ENCODE measurements at regions not wholly inside any gene's neighbourhood (a gene's known extent, or its start where the extent isn't known, plus 50 kb on each side); places are given as distances from the start of the nearest gene placed in this dataset.

DNA sequence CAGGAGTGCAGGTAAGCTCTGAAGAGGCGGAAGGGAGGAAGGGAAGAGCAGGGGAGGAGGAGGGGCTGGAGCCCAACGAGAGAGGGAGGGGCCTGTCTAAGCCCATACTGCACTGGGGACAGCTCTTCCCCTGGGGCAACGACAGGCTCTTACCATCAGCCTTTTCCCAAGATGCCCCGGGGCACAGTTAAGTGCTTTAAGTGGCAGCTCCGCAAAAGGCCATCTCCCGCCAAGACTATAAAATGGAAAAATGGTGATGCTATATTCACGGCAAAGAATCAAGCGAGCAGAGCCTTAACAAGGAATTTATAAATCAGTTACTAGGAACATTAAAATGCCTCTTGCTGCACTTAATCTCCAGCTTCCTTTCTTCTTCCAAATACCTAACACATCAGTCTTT, 110.2 kb upstream of the NLRP1 start:
- no peak for DNase-seq (ENCODE audit: low spot score)

DNA sequence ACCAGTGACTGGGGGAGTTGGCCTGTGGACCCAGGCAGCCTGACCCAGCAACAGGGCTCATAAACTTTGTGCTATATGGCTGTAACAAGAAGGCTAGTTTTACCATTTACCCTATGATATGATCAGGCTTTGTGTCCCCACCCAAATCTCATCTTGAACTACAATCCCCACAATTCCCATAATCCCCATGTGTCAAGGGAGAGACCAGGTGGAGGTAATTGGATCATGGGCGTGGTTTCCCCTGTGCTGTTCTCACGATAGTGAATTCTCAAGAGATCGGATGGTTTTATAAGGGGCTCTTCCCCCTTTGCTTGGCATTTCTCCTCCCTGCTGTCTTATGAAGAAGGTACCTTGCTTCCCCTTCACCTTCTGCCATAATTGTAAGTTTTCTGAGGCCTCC, 111.2 kb upstream of the NLRP1 start:
- DNase-seq (ENCODE audit: low spot score): no peak

DNA sequence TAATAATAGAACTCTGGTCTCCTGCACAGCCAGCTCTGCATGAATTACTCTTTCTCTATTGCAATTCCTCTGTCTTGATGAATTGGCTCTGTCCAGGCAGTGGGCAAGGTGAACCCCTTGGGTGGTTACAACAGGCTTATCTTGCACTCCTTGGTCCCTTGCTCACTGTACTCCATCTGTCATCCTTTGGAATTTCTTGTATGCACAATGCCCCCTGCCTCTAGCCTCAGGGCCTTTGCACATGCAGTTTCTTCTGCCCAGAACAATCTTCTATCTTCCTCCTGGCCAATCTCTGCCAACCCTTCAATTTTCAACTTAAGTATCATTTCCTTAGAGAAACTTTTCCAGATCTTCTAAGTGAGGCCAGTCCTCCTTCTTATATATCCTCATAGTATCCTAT, 114.7 kb upstream of the NLRP1 start:
- DNase-seq (ENCODE audit: low spot score): no peak

DNA sequence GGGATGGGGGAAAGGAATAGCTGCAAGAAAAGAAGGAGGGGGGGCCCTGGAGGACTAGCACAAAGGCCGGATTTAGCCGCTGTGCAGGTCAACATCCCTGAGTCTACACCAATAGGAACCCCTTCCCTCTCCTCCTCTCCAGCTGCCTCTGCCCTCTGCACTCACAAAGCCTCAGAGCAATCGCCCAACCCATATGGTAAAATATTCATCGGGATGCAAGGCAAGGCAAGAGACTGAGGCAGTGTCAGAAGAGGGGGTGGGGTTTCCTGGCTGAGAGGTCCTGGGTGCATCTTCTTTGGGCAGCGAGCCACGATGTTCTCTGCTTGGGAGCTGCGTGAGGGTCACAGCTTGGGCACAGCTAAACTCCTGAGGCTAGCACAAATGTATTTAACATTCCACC, 115.5 kb upstream of the NLRP1 start:
- no peak for DNase-seq (ENCODE audit: low spot score)

DNA sequence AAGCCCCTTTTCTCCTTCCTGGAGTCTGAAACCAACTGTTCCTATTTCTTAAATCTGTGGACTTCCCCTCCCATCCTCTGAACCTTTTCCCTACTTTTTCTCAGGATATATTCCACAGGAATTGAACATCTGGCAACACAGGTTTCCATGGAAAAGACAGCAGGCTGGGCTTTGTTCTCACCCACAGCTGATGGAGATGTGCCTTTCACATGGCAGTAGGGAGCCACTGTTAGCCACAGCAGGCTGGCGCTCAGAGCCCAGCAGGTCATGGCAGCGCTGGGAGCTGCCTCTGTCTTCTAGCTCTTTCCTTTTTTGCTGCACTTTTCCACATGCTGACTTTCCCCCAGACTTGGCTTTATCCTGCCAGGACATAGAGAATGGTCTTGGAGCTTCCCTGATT, 116.4 kb upstream of the NLRP1 start:
- no peak for DNase-seq (ENCODE audit: low spot score)

DNA sequence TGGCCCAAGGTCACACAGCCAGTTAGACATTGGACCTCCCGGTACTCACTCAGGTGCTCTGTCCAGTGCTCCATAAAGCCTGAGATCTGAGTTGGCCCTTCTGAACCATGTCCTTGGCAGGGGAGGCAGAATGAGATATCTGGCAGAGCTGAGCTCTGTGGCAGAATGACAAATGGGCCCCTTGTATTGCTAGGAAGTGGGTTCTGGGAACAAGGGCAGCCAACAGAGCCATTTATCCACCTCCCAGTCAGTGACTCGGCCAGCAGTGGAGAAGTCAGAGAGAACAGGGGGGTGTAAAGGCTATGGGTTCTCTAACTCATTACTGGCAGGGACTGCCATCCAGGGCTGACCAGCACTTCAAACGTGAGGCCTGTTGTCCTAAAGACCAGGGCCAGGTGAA, 117.1 kb upstream of the NLRP1 start:
- peak; percentile 28 for DNase-seq (ENCODE audit: low spot score)

DNA sequence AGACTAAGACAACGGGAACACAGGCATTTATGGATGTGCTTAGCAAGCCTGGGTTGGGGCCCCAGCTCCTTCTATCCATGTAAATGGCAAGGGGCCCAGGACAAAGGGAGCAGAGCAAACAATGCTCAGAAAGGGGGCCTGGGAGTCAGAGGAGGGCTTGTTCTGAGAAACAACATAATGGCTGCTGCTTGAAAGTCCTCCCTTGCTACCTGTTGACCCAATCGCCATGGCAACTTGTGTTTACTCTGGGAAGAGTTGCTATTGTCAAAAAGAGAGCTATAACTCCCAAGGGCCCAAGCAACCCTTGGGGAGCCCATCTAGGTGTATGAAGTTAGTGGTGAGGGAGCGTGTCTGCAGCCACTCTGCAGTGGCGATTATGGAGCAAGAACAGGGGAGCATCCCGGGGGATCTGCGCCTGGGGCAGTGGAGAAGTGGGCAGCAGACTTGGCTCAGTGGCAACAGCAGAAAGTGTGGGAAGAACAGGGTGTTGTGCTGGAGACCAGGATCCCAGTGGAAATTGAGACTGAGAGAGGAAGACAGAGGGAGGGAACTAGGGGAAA, 118.7 kb upstream of the NLRP1 start:
- no peak for DNase-seq (ENCODE audit: low spot score)

DNA sequence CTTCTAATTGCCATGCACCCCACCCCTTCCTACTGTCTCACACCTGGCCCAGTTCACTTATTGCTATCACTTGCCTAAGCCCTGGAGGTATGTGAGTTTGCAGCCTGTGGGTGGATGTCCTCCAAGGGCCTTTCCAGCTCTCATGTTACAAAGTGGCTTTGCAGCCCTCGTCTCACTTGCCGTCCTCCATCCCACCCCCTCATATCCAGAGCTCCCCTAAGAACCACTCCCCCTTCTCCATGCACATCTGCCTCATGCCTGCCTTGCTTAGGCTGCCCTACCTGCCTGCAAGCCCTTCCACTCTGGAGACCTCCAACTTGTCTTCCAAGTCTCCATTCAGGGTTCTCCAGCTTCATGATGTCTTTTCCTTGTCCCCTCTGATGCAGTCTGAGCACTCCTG, 119.4 kb upstream of the NLRP1 start:
- DNase-seq (ENCODE audit: low spot score): no peak

DNA sequence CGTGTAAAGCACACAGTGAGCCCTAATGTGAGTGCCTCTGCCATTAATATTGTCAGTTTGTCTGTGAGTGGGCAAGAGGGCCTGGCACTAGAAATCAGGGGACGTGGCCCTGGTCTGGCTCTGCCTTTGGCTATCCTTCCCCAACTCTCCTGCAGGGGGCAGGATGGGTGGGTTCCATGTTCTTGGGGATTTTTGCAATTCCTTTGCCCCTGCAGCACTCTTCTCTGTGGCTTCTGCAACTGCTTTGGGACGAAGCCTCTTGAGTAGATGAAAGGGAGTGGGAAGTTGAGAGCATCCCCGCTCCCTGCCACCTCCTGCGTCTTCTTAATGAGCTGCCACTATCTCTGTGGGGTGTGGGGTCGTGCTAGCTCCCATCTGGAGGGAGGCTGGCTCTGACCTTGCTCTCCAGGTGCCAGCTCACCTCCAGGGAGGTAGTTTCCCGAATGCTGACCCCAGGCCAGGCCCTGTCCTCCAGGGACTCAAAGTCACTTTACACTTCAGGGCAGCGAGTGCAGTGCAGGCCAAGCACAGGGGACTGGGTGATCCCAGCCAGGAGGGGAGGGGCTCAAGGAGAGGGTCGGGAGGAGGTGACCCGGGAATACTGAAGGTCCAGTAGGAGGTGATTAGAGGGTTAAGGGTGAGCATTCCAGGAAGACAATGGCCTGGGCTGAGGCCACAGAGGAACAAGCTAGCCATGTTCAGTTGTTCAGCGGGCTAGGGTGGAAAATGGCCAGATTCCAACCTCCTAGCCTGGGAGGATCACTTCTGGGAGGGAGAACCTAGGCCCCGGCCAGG, 121.0 kb upstream of the NLRP1 start:
- no peak for DNase-seq (ENCODE audit: low spot score)

DNA sequence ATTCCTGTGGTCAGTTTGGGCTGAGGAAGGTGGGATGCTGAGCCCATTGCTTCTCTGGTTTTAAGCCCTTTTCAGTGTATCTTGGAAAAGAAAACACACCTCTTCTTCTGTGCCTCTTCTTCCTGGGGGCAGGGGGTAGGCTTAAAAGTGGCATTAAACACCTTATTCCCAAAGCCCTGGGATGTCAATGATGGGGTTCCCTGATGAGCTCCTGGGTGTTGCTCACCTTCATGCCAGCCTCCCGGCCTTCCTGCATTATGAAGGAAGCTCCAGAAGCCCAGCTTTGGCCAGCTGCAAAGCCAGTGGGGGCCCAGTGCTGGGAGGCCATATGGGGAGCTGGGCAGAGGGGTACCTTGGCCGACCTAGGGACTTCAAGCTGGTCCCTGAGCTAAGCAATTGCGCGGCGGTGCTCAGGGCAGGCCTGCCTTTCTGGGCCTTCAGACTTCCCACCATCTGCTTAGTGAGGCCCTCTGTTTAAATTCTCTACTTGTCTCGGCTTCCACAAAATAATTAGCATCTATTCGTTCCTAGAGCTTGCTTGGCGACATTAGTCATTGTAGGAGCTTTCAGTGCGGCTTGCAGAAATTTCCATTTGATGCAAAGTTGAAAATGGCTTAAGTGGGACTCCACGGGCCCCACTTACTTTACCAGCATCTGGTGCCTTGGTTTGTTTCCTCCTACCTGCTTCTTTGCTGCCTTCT, 121.7 kb upstream of the NLRP1 start:
- no peak for DNase-seq (ENCODE audit: low spot score)

DNA sequence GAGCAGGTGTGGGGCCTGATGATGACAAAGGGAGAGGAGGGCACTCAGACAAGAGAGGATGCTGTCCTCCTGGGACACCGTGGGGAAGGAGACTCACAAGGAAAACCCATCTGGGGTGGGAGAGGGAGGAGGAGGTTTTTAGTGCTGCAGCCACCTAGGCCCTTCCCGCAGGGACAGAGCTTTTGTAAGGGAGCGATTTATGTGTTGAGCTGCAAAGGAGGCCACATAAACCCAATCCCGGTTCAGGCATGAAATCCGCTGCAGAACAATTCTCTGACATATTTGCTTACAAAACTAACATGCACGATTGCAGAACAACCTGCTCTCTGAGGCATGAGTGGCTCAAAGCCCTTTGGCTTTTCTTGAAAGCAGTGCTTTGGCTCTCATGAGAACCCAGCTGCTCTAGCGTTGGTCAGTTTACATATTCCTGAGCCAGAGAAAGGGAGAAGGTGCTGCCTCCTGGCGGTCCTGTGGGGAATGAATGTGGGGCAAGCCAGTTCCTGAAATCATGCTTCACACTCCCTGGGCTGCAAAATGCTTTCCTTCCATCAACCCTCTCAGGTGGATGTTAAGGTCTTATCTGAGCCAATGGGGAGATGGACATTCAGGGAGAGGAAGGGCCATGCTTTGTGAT, 122.4 kb upstream of the NLRP1 start:
- peak; percentile 87 for DNase-seq (ENCODE audit: low spot score)

DNA sequence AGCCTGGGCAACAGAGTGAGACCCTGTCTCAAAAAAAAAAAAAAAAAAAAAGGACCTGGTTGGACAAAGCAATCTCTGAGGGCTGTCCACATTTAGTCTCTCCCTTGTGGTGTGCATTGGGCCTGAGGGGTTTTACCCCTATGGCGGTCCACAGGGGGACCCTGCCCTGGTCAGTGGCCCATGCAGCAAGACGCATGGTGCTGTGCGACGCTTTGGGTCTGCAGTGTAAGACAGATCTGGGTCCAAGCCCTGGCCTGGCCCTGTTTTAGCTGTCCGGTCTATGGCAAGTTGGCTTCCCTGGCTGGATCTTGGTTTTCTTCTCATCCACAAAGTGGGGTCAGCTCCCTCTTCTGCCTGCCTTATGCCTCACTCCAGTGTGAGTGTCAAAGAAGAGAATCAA, 123.2 kb upstream of the NLRP1 start:
- DNase-seq (ENCODE audit: low spot score): no peak

DNA sequence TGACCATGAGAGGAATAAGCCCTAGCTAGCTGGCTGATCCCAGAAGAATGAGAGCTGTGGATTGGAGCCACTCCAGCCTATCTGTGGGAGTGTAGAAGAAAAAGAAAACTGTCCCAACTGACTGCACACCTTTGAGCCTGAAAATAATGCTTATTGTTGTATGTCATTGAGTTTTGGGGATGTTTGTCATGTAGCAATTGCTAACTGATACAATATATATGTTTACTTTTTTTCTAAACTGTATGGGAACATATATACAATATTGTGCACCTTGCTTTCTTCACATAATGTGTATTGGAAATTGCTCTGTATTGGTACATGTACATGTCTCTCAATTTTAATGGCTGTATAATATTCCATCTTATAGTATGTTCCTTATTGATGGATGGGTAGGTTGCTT, 124.0 kb upstream of the NLRP1 start:
- no peak for DNase-seq (ENCODE audit: low spot score)

DNA sequence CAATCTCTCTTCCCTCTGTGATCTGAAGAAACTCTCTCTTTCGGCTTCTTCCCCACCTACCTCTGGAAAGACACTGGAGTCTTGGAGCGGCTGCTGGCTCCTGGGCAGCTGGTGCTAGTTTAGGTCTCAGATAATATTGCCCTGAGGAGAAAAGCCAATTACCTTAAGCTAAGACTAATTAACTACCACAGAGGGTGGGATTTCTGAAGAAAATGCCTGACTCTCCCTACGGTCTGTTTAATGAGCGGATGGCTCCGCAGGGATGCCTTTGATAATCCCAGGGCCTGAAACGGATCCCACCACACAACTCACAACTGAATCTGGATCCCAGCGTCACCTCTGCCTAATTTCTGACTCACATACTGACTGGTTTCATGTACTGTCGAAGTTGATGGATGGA, 127.0 kb upstream of the NLRP1 start:
- DNase-seq (ENCODE audit: low spot score): no peak

DNA sequence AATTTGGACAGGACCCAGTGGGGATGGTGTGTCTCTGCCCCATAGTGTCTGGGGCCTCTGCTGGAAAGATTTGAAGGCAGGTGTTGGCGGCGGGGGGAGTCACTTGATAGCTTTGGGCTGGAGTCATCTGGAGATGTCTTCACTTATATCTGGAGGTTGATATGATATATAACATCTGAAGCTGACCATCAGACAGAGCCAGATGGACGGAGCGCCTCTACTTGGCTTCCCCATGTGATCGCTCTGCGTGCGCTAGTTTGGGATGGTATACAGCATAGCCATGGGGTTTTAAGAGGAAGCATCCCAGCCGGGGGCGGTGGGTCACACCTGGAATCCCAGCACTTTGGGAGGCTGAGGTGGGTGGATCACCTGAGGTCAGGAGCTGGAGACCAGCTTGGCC, 130.7 kb upstream of the NLRP1 start:
- no peak for DNase-seq (ENCODE audit: low spot score)

DNA sequence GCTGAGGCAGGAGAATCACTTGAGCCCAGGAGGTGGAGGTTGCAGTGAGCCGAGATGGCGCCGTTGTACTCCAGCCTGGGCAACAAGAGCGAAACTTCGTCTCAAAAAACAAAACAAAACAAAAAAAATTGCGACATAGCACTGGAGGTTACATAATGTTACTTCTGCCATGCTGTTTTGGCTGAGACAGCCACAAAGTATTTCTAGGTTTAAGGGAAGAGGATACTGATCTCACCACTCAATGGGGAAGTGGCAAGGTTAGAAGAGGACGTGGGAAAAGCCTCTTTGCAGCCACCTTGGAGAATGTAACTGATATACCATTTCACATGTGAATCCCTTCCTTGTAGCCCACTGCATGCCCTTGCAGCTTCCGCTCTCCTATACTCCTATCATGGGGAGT, 131.2 kb upstream of the NLRP1 start:
- peak; percentile 61 for DNase-seq (ENCODE audit: low spot score)

DNA sequence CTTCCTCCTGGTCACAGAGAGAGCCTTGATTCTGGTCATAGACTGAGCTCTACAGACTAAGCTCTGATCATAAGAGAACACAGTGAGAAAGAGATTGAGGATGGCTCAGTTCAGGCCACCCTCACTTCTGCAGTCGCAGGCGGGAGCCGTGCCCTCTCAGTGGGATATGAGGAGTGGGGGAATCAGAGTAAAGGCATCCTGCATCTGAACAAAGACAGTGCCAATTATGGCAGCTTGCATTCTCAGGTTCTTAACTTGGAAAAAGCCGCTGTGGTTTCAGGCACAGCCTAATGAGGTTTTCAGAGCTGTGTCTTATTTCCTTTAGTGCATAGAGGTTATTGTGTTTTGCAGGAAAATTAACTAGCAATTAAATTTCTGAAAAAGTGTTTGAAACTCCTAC, 134.4 kb upstream of the NLRP1 start:
- DNase-seq (ENCODE audit: low spot score): no peak

DNA sequence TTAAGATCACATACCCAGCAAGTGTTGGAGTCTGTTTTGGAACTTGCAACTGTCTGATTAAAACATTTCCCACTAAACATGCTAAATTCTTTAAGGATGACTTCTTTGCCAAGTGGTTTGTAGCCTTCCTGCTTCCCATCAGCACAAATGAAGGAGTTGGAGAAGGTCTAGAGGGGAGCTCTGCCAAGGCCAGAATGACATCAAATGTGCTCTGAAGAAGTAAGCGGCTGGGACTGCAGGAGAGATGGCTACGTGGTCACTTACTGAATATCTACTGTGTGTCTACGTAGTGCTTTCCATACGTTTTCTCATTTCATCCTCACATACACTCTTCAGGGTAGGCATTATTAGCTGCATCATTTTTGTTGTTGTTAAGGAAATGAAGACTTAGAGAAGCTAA, 135.7 kb upstream of the NLRP1 start:
- no peak for DNase-seq (ENCODE audit: low spot score)

DNA sequence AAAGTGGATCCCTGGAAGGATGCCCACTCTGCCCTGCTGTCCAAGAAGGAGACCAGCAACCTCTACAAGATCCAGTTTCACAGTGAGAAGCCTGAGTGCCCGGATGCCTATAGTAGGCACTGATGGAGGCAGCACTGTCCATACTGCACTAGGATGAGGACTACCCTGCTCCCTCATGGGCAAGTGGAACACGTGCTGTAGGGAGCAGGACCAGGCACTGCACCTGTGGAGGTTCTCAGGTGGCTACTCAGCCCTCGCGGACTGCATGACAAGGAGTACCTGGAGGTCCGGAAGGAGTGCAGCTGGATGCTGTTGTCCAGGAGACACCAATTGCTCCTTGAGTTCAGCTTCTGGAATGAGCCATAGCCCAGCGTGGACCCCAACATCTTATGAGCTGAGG, 146.1 kb upstream of the NLRP1 start:
- DNase-seq (ENCODE audit: low spot score): no peak

DNA sequence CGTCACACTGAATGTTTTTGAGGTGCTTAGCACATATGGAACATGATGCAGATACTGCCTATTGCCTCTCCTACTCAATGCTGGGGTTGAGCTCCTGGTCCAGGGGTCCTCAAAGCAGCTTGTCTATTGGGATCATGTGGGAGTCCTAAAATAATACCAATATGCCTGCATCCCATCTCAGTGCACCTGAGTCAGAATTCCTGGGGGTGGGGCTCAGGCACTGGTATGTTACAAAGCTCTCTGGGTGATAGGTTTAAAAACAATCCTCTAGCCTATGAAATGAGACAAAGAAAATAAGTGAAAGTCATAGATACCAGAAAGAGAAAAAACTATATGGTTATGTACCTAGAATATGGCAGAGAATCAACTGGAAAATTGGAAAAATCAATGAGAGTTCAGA, 156.6 kb upstream of the NLRP1 start:
- no peak for DNase-seq (ENCODE audit: low spot score)

DNA sequence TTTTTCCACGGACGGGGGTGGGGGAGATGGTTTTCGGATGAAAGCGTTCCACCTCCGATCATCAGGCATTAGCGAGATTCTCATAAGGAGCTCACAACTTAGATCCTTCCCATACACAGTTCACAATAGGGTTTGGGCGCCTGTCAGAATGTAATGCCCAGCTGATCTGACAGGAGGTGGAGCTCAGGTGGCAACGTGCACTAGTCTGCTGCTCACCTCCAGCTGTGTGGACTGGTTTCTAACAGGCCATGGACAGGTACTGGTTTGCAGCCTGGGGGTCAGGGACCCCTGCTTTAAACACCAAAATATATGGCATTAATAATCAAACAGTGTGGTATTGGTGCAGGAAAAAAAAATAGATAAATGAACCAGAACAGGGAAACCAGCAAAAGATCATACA, 157.5 kb upstream of the NLRP1 start:
- no peak for DNase-seq (ENCODE audit: low spot score)

DNA sequence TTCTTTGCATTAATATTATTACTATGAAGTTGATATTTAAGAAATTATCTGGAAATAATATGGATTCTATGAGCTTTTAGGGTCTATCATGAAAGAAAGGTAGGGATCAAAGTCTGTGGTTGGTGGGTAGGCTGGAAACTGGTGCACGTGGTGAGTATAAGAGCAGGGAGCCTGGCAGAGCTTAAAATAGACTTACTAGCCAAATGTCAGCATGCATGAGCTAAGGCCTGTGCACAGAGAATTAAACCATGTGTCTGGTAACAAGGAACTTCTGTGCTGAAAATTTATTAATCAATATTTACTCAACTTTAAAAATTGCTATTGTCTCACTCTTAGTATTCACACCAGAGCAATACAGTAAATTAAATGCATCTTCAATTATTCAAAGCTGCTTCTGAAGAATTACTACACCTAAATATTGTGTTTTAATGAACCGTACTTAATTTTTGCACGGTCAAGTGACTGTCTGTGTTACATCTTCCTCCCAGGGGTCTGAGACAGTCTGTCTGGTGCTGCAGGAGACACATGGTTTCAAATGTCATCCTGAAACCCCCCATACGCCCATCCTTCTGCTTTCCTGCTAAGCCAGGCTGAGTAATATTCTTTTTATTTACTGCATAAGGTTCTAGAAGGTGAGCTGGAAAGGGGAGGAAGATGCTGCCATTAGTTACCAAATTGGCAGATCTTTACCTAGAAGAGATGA, 161.0 kb upstream of the NLRP1 start:
- no peak for DNase-seq (ENCODE audit: low spot score)

DNA sequence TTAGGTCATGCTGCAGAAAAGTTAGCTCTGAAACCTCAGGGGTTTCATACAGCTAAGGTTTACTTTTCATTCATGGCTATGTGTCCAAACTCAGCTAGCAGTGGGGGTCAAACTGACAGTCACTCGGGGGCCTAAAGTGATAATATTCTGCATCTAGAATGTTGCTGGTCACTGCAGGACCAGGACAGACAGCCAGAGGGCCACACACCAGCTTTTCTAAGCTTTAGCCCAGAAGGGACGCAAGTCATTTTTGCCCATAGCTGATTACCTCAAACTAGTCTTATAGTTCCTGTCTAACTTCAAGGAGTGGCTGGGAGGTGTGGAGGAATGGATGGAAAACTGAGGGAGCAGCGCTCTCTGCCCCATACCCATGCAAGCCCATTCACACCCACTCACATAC, 163.0 kb upstream of the NLRP1 start:
- no peak for DNase-seq (ENCODE audit: low spot score)
